ENCODE measurements at regions not wholly inside any gene's neighbourhood (a gene's known extent, or its start where the extent isn't known, plus 50 kb on each side); places are given as distances from the start of the nearest gene placed in this dataset.

DNA sequence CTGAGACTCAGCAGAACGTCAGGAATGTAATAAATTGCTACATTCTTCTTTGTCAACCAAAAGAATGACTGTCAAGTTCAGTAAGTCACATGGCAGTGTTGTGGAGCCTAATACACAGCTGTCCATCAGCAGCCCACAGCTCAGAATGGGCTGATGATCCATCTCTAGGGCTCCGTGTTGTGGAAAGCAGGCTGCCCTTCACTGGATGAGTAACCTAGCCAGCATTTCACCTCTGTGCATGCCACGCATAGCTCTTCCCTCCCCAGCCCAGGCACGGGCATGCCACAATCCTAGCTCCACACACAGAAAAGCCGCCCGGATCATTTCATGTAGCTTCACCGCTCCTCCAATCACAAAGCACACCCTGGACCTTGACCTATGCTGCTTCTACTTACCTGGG, 878.0 kb upstream of the TMEM132C start:
- Histone ChIP-seq H3K27me3 (replicated peaks; ENCODE audit: control insufficient read depth, insufficient read depth, low read length, poor library complexity, severe bottlenecking) (no peaks in the 10 kb centered on the region), H3K4me1 (ENCODE audit: control insufficient read depth, insufficient read depth, low read length, poor library complexity, severe bottlenecking) (no peaks in the 10 kb centered on the region), H3K27ac (ENCODE audit: insufficient read depth, low read length, poor library complexity, severe bottlenecking) (no peak overlapping the region), H3K4me3 (ENCODE audit: insufficient read depth, low read depth, low read length, poor library complexity, severe bottlenecking) (no peak overlapping the region), H3K36me3 (ENCODE audit: control insufficient read depth, insufficient read depth, low read length) (no peaks in the 10 kb centered on the region), H3K9me3 (ENCODE audit: control insufficient read depth, low read length) (no peaks in the 10 kb centered on the region)
- no peak for DNase-seq

DNA sequence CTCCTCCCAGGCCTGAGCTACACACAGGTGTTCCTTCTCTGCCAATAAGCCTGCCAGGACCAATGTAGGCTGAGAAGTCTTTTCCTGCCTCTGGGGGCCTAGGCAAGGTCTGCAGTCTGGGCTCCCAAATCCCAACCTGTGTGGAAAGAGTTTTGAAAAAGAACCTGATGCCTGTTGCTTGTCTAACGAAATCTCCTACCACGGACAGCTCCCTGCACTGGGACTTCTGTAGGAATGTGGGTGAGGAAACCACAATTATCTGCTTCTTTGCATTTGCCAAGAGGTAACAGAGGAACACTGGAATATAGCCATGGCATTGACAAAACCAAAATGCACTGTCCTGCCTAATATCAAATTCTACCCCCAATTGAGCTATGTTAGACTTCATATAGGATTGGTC, 877.0 kb upstream of the TMEM132C start:
- Histone ChIP-seq H3K4me3 (ENCODE audit: insufficient read depth, low read depth, low read length, poor library complexity, severe bottlenecking) (no peak overlapping the region), H3K27me3 (replicated peaks; ENCODE audit: control insufficient read depth, insufficient read depth, low read length, poor library complexity, severe bottlenecking) (no peaks in the 10 kb centered on the region), H3K4me1 (ENCODE audit: control insufficient read depth, insufficient read depth, low read length, poor library complexity, severe bottlenecking) (no peaks in the 10 kb centered on the region), H3K36me3 (ENCODE audit: control insufficient read depth, insufficient read depth, low read length) (no peaks in the 10 kb centered on the region), H3K27ac (ENCODE audit: insufficient read depth, low read length, poor library complexity, severe bottlenecking) (no peak overlapping the region), H3K9me3 (ENCODE audit: control insufficient read depth, low read length) (no peaks in the 10 kb centered on the region)
- no peak for DNase-seq

DNA sequence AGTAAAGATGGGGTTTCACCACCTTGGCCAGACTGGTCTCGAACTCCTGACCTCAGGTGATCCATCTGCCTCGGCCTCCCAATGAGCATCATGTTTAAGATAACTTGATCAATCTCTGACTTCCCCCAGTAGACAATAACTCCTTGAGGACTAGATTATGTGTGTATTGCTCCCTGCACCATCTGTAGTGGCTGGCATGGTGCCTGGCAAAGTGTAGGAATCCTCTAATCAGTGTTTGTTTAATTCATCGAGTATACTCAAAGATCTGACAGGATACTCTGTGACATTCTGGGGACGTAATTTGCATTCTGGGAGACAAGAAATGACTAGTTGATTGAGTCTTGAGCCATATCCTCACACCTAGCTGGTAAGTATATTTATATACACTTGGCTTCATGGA, 873.5 kb upstream of the TMEM132C start:
- Histone ChIP-seq H3K36me3 (ENCODE audit: control insufficient read depth, insufficient read depth, low read length) (no peaks in the 10 kb centered on the region), H3K9me3 (ENCODE audit: control insufficient read depth, low read length) (no peaks in the 10 kb centered on the region), H3K27me3 (replicated peaks; ENCODE audit: control insufficient read depth, insufficient read depth, low read length, poor library complexity, severe bottlenecking) (no peaks in the 10 kb centered on the region), H3K4me1 (ENCODE audit: control insufficient read depth, insufficient read depth, low read length, poor library complexity, severe bottlenecking) (no peaks in the 10 kb centered on the region), H3K27ac (ENCODE audit: insufficient read depth, low read length, poor library complexity, severe bottlenecking) (no peak overlapping the region), H3K4me3 (ENCODE audit: insufficient read depth, low read depth, low read length, poor library complexity, severe bottlenecking) (no peak overlapping the region)
- DNase-seq = no peak

DNA sequence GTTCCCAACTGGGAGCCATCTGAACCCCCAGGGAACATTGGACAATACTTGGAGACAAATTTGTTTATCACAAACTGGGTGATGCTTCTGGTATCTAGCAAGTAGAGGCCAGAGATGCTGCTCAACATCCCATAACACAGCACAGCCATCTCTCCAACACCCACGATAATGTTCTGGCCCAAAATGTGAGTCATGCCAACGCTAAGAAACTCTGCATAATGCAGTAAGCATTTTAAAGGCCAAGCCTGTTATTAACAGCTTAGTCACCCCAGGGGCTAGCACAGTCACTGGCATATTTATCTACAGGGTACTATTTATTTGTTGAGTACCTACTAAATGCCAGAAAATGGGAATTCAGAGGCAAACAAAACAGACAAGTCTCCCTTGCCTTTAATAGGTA, 873.1 kb upstream of the TMEM132C start:
- no peaks in the 10 kb centered on the region for H3K27me3 ChIP-seq (replicated peaks; ENCODE audit: control insufficient read depth, insufficient read depth, low read length, poor library complexity, severe bottlenecking)
- no peaks in the 10 kb centered on the region for H3K36me3 ChIP-seq (ENCODE audit: control insufficient read depth, insufficient read depth, low read length)
- no peaks in the 10 kb centered on the region for H3K9me3 ChIP-seq (ENCODE audit: control insufficient read depth, low read length)
- no peaks in the 10 kb centered on the region for H3K4me1 ChIP-seq (ENCODE audit: control insufficient read depth, insufficient read depth, low read length, poor library complexity, severe bottlenecking)
- no peak overlapping the region for H3K4me3 ChIP-seq (ENCODE audit: insufficient read depth, low read depth, low read length, poor library complexity, severe bottlenecking)
- H3K27ac ChIP-seq (ENCODE audit: insufficient read depth, low read length, poor library complexity, severe bottlenecking) = no peak overlapping the region
- no peak for DNase-seq

DNA sequence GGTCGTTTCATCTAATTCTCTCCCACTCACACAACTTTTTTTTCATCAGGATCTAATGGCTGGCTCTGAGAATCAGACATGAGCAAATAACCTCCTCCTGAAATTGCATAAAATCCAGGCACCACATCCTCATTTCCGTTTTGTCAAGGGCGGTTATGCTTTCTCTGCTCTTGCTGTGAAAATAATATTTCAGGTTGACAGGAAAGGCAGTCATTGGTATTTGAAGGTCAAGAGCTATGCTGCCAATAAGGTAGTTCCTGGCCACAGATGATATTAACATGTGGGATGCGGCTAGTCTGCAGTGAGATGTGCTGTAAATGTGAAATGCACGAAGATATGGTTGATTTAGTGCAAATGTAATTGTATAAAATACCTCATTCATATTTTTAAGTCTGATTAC, 870.2 kb upstream of the TMEM132C start:
- no peaks in the 10 kb centered on the region for H3K36me3 ChIP-seq (ENCODE audit: control insufficient read depth, insufficient read depth, low read length)

DNA sequence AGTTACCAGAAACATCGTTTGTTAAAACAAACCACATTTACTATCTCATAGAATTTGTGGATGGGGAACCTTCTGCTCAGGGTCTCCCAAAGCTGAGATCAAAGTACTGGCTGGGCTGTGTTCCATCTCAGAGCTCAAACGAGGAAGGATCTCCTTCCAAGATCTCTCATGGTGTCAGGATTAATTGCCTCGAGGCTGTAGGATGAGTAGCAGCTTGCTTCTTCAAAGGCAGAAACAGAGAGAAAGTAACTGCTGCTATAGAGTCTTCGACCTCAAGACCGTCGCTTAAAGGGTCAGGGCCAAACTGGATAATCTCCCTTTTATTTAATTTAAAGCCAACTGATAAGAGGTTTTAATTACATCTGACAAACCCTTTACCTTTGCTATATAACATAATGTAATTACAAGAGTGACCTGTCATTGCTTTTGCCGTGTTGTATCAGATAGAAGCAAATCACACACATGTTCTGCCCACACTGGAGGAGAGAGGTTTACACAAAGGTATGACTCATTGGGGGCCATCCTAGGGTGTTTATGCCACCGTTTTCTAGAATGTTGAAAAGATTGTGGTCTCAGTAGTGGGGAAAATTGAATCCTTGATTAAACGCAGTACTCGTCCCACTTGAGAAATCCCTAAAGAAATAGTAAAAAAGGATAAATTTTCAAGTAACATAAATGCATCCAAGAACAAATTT, 868.8 kb upstream of the TMEM132C start:
- no peaks in the 10 kb centered on the region for H3K36me3 ChIP-seq (ENCODE audit: control insufficient read depth, insufficient read depth, low read length)
- H3K27me3 ChIP-seq (replicated peaks; ENCODE audit: control insufficient read depth, insufficient read depth, low read length, poor library complexity, severe bottlenecking) = no peaks in the 10 kb centered on the region
- no peak overlapping the region for H3K27ac ChIP-seq (ENCODE audit: insufficient read depth, low read length, poor library complexity, severe bottlenecking)
- no peaks in the 10 kb centered on the region for H3K4me1 ChIP-seq (ENCODE audit: control insufficient read depth, insufficient read depth, low read length, poor library complexity, severe bottlenecking)
- H3K4me3 ChIP-seq (ENCODE audit: insufficient read depth, low read depth, low read length, poor library complexity, severe bottlenecking) = no peak overlapping the region
- DNase-seq = no peak
- no peaks in the 10 kb centered on the region for H3K9me3 ChIP-seq (ENCODE audit: control insufficient read depth, low read length)

More for the DNA sequence above, 870.2 kb upstream of the TMEM132C start:
- Histone ChIP-seq H3K4me1 (ENCODE audit: control insufficient read depth, insufficient read depth, low read length, poor library complexity, severe bottlenecking) (no peaks in the 10 kb centered on the region), H3K27me3 (replicated peaks; ENCODE audit: control insufficient read depth, insufficient read depth, low read length, poor library complexity, severe bottlenecking) (no peaks in the 10 kb centered on the region), H3K4me3 (ENCODE audit: insufficient read depth, low read depth, low read length, poor library complexity, severe bottlenecking) (no peak overlapping the region), H3K9me3 (ENCODE audit: control insufficient read depth, low read length) (no peaks in the 10 kb centered on the region), H3K27ac (ENCODE audit: insufficient read depth, low read length, poor library complexity, severe bottlenecking) (no peak overlapping the region)
- DNase-seq = no peak

DNA sequence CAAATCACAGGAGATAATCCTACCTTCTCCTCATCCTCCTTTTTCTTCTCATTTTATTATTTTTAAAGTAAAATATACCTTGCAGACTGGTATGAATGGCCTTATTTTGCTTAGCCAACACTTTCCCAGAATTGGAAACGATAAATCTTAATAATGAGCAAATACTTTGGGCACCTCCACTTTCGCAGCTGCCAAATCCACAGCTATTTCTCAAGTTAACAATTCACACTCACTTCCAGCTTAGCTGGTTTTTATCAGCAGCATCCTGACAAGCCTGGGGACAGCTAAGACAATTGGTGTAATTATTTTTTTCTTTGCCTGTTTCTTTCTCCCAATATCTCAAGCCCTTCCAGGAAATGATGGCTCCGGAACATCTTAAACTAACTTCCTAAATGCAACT, 867.5 kb upstream of the TMEM132C start:
- DNase-seq = no peak
- H3K27me3 ChIP-seq (replicated peaks; ENCODE audit: control insufficient read depth, insufficient read depth, low read length, poor library complexity, severe bottlenecking) = no peaks in the 10 kb centered on the region
- no peaks in the 10 kb centered on the region for H3K36me3 ChIP-seq (ENCODE audit: control insufficient read depth, insufficient read depth, low read length)
- H3K4me3 ChIP-seq (ENCODE audit: insufficient read depth, low read depth, low read length, poor library complexity, severe bottlenecking) = no peak overlapping the region
- H3K9me3 ChIP-seq (ENCODE audit: control insufficient read depth, low read length) = no peaks in the 10 kb centered on the region
- H3K27ac ChIP-seq (ENCODE audit: insufficient read depth, low read length, poor library complexity, severe bottlenecking) = no peak overlapping the region
- H3K4me1 ChIP-seq (ENCODE audit: control insufficient read depth, insufficient read depth, low read length, poor library complexity, severe bottlenecking) = no peaks in the 10 kb centered on the region

DNA sequence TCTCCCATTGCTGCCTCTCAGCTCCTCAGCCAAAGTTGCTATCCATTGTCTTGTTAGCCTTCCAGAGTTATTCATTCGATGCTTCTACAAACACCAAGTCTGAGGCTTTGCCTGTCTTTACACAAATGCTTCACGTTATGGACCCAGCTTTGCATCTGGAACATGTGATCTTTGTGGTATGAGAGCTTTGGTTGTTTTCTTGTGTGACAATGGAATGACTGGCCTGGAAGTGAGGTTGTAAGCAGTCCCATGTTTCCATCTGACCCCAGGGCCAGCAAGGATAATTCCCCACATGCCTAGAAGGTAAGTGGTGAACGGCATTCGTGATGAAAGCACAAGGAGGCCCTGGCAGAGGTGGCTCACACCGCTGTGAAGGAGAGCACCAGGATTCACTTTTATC, 866.7 kb upstream of the TMEM132C start:
- Histone ChIP-seq H3K4me1 (ENCODE audit: control insufficient read depth, insufficient read depth, low read length, poor library complexity, severe bottlenecking) (no peaks in the 10 kb centered on the region), H3K27ac (ENCODE audit: insufficient read depth, low read length, poor library complexity, severe bottlenecking) (no peak overlapping the region), H3K36me3 (ENCODE audit: control insufficient read depth, insufficient read depth, low read length) (no peaks in the 10 kb centered on the region), H3K4me3 (ENCODE audit: insufficient read depth, low read depth, low read length, poor library complexity, severe bottlenecking) (no peak overlapping the region), H3K9me3 (ENCODE audit: control insufficient read depth, low read length) (no peaks in the 10 kb centered on the region), H3K27me3 (replicated peaks; ENCODE audit: control insufficient read depth, insufficient read depth, low read length, poor library complexity, severe bottlenecking) (no peaks in the 10 kb centered on the region)
- DNase-seq = no peak

DNA sequence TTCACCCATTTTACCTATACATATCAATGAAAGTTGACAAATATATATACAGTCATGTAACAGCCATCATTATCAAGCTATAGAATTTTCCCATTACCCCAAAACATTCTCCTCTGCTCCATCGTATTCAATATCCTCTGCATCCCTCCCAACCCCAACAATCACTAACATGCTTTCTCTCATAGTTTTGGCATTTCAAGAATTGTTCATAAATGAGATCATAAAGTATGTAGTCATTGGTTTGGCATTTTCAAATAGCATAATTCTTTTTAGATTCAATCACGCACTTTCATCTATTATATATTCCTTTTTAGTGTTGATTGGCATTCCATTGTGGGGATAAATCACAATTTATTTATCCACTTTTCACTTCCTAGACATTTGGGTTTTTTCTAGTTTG, 866.0 kb upstream of the TMEM132C start:
- no peaks in the 10 kb centered on the region for H3K9me3 ChIP-seq (ENCODE audit: control insufficient read depth, low read length)
- H3K4me3 ChIP-seq (ENCODE audit: insufficient read depth, low read depth, low read length, poor library complexity, severe bottlenecking) = no peak overlapping the region
- H3K36me3 ChIP-seq (ENCODE audit: control insufficient read depth, insufficient read depth, low read length) = no peaks in the 10 kb centered on the region
- no peaks in the 10 kb centered on the region for H3K27me3 ChIP-seq (replicated peaks; ENCODE audit: control insufficient read depth, insufficient read depth, low read length, poor library complexity, severe bottlenecking)
- no peak for DNase-seq
- H3K27ac ChIP-seq (ENCODE audit: insufficient read depth, low read length, poor library complexity, severe bottlenecking) = no peak overlapping the region
- H3K4me1 ChIP-seq (ENCODE audit: control insufficient read depth, insufficient read depth, low read length, poor library complexity, severe bottlenecking) = no peaks in the 10 kb centered on the region

DNA sequence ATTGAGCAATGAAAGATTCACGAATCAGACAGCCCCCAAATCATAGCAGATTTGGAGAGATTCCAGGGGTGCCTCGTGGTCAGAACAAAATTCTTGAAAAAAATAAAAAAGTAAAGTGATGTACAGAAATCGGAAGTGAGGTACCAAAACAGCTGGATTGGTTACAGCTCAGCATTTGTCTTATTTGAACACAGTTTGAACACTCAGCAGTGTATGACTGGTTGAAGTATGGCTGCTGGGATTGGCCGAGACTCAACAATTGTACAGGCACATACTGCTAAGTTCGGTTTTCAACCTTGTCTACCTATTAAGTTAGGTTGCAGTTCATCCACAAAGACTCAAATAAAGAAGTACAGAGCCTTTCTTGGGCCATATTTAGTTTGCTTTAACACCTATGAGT, 865.4 kb upstream of the TMEM132C start:
- Histone ChIP-seq H3K27ac (ENCODE audit: insufficient read depth, low read length, poor library complexity, severe bottlenecking) (no peak overlapping the region), H3K36me3 (ENCODE audit: control insufficient read depth, insufficient read depth, low read length) (no peaks in the 10 kb centered on the region), H3K4me3 (ENCODE audit: insufficient read depth, low read depth, low read length, poor library complexity, severe bottlenecking) (no peak overlapping the region), H3K9me3 (ENCODE audit: control insufficient read depth, low read length) (no peaks in the 10 kb centered on the region), H3K27me3 (replicated peaks; ENCODE audit: control insufficient read depth, insufficient read depth, low read length, poor library complexity, severe bottlenecking) (no peaks in the 10 kb centered on the region), H3K4me1 (ENCODE audit: control insufficient read depth, insufficient read depth, low read length, poor library complexity, severe bottlenecking) (no peaks in the 10 kb centered on the region)
- DNase-seq = no peak

Data from effector memory CD4-positive, alpha-beta T cell (primary cell).